Stimulated activated CD8-positive, alpha-beta memory T cell treated with anti-CD3 and anti-CD28 coated beads, Interleukin-4, amount 100 ng/mL, for 48 hours (primary cell): ENCODE measurements at regions not wholly inside any gene's neighbourhood (a gene's known extent, or its start where the extent isn't known, plus 50 kb on each side); places are given as distances from the start of the nearest gene placed in this dataset.

Source experiments
- DNase-seq: peaks from one replicate; pipeline ENCODE4 v3.0.0-alpha.2; 2020

DNA sequence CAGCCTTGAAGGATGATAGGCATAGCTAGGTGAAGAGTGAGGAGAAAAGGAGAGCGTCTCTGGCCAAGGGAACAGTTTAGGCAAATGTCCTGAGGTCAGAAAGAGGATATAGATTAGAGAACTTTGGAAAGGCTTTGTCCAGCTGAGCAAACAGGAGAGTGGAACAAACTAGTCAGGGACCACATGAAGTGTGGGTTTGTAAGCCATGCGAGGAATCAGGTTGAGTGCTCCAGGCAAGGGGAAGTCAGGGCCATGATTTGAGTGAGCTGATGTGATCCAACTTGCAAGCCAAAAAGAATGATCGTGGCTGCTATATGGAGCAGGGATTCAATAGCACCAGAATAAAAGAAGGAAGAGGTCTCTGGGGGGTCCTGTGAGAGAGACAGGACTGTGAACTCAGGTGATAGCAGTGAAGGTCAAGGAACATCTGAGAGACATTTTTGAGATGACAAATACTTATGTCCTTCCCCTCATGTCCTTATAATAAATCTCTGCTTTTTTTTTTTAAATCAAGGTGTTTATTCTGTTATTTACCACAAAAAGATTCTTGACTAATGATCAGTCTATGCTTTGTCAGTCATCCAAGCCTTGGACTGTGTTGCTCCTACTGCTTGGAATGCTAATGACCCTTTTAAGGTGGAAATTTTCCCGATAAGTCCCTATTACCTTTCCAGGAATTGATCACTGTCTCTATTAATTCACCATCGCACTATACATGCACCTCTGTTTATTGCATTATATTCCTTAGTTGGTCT, 472.6 kb downstream of the TXNL1 start:
- no peak for DNase-seq

DNA sequence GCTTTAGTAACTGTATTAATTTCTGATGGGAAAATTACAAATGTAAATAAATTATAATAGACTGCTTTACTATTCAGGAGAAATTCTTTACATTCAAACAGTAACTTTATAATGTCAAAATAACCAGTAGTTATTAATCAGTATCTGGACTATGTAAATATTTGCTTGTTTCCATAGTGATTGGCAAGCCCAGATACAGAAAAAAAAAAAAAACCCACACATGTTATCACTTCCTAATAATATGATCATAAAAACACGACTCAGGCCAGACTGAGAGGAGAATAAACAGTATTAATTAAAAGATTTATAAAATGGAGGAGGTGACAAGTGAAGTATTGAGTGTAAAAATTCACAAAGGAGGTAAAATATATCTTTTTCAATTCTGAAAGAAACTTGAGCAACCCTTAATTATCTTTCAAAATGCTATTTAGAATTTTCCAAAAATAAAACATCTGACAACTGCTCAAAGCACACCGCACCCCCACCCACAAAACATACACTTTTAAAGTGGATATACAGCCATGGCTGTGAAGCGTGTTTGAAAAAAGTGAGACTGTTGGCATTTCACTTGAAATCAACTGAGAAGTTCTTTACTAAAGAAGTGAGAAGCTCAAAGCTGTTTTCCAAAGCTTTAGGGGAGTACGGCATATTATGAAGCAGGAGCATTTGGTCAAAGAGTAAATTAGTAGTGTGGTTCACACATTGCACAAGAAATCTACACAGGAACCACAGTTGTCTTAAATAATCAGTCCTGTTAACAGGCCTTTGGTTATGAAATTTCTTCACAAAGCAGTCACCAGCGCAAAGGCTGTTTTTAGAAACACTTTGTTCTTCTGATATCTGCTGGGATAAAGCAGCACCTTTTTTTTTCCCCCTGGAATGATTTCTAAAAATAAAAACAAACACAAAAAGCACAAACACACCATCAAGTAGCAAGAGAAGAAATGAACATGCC, 475.8 kb downstream of the TXNL1 start:
- no peak for DNase-seq

DNA sequence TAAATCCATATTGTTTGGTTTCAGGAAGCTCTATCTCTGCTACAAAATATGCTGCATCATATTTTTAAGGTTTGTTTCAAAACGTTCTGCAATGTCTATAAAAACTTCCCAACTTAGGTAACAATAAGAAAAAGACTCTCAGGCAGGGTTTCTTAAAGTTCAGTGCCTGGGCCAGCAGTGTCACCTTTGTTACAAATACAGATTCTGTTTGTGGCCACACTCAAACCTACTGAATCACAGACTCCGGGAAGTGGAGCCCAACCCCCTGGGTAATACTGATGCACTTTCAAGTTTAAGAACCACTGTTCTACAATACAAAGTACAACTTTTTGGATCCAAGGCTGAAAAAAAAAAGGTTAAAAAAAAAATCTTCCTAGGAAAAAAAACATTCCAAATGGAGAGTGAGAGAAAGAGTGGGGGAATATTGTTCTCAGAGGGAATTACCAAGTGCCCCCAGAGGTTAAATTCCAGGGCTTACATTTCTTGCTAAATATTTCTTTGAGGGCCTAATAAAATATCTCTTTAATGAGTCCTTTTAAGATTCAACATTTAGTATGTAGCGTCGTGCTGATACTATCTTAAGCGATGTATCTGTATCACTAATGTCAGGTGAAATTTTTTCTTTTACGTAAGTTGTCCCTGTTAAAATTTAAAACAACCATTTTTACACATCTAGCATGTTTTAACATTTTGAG, 476.7 kb downstream of the TXNL1 start:
- DNase-seq = no peak

DNA sequence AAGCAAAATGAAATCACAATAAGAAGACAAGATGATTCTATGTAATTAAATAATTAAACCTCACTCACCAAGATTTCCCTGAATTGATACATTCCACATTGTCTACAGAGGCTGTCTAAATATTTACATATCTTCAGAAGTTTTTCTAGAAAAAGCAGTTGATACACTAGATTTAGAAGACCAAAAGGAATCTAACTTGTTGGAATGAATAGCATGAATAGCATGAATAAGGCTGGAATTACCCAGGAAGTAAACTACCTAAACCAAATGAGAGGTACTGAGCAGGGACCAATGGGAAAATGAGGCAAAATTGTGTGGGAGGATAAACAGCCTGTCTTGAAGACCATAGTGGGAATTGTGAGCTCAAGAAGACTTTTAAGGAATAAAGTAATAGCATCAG, 479.7 kb downstream of the TXNL1 start:
- no peak for DNase-seq

DNA sequence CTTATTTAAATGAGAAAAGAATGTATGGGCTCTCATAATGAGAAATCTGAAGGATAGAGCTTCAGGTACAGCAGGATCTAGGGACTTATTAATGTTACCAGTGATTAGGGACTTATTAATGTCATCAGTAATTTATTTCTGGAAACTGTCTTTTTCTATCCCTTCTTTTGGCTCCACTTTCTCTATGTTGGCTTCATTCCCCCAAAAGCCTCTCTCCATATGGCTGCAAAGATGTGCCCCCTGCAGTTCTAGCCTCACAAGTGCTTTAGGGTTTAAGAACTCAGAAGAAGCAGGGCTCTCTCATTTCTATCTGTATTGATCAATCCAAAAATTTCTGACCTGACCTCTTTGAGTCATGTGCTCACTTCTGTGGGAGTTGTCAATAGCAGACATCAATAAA, 480.9 kb downstream of the TXNL1 start:
- DNase-seq = no peak

DNA sequence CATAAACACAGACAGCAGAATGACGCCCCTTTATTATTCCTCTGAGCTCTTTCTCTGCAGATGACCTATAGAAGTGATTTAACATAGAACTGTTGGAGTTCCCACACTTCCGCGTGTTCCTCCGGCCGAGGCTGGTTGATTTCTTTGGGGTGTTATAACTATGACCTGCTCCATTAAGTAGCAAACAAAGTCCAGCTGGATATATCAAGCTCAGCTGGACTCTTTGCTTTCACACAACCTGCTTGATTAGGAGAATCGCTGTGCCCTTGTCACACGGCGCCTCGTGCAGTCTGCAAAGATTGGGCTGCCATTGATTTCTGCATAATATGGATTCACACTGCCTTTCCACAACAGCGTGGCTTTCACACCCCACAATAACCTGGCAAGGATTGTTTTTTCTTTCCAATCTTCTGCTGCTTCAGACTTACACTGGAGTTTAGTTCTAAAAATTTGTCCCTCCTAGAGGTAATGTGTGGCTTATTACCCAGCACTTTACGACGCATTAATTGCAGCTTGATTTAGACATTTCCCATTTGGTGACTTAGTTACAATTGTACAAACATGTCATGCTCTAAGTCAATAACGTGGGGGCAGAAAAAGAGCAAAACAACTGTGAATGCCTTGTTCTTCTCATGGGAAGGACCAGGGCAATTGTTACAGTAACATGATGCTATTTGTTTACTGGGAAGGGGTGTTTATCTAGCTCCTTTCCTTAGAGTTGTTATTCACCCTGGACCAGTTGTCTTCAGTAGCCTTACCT, 485.7 kb downstream of the TXNL1 start:
- DNase-seq = no peak

DNA sequence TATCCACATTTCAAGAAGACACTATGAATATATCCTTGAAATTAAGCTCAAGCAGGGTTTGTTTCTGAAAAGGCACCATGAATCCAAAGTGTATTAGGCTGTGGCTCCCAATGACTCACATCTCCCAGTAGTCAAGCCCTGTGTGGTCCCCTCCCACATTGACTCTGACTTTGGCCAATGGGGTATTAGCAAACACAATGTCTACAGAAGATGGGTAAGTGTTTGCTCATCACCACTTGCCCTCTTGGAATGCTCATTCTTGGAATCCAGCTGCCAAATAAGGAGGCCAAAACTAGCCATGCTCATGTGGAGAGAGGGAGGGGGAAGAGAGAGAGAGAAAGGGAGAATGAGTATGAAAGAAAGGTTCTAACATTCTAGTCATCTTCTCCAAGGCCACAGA, 490.0 kb downstream of the TXNL1 start:
- DNase-seq = no peak

DNA sequence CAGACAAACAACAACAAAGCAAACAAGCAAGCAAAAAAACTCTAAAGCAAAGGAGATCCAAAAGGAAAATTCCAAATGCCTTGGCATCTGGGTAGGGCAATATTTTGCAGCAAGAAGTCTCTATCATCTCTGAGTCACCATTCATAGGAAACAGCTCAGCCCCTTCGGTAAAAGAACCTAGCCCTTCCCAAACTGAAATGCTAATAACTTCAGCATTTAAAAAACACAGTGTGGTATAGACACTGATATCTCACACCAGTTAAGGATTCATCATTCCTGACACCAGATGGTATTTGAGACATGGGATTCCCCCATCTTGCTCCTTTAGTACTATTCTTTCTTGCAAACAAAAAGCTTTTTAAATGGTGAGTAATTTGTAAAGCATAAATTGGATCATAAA, 491.8 kb downstream of the TXNL1 start:
- DNase-seq = no peak

DNA sequence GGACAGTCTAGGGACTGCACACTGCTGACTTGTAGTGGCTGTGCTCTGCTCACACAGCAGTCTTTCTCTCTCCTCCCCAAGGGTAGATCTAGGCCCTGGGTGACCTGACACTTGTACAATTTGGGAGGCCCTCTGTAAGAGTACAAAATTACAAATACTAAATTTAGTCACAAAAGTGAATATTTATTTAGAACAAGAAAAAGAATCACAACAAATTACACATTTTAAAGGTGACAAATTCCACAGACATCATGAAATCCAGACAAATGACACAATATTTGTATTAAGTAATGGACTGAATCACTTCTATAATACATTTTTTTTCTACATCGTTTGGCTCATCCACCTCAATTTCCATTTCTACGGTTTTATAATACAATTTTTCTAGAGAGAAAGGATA, 496.4 kb downstream of the TXNL1 start:
- no peak for DNase-seq

DNA sequence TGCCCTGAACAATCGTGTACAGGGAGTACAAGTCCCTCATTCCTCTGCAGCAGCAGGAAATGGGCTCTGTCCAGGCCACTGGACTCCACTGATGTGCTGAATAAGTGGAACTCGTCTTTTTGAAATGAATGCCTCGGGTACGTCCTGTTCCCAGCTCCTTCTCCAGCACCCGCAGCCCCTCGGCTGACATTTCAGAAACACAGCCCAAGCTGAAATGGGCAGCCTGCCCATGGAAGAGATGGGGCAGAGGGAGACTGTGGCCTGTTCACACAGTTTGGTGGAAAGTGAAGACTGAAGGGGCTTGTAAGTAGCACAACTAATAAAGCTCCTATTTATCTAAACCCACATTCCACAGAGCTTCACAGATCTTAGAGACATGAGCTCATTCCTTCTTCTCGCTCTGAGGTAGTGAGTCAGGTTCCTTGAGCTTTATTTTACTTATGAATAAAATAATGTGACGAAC, 498.6 kb downstream of the TXNL1 start:
- DNase-seq = no peak

DNA sequence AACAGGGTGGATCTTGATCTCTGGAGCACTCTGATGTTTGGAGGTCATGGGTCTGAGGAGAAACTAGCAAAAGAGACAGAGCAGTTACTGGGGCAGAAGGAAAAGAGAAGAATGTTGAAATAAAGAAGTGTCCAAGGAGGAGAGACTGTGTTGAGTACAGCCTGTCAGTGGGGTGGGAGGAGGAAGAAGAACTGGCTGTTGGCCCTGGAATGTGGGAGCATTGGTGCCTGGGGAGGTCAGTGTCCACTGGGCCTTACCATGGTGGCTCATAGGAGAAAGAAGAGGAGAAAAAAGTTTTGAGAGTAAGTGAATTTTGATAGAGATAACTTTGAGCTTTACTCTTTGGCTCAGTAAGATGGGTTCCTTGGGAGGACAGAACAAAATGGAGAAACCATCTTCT, 499.0 kb downstream of the TXNL1 start:
- DNase-seq = no peak

DNA sequence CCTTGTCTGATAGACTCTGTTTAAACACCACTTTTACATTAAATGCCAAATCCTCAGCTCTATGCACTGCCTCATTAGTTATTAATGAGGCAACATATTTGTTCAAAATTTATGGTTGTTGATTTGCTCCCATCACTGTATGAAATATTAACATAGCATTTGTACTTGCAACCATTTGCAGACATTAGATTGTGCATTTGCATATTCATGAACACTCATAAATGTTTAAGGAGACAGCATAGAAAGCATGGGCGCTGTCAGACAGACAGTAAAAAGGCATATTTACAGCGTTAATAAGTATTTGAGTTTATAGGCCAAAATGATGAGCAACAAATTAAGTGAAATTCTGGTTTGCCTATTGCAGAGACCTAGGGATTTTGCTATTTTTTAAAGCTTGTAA, 502.3 kb downstream of the TXNL1 start:
- DNase-seq = no peak

DNA sequence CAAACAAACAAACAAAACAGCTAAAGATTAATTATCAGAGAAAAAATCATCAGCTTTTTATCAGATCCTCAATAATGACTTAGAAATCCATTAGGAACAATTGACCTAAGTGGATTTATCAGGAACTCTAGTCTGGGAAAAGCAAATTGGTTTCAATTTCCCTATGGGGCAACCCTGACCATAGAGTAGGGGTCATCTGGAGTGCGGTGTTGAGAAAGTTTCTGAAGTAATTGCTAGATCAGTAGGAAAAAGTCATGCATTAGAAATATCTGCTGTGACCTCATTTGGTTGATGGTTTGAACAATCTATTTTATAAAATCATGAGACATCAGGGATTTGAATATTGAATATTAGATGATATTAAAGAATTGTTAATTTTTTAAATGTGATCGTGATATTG, 507.9 kb downstream of the TXNL1 start:
- no peak for DNase-seq

DNA sequence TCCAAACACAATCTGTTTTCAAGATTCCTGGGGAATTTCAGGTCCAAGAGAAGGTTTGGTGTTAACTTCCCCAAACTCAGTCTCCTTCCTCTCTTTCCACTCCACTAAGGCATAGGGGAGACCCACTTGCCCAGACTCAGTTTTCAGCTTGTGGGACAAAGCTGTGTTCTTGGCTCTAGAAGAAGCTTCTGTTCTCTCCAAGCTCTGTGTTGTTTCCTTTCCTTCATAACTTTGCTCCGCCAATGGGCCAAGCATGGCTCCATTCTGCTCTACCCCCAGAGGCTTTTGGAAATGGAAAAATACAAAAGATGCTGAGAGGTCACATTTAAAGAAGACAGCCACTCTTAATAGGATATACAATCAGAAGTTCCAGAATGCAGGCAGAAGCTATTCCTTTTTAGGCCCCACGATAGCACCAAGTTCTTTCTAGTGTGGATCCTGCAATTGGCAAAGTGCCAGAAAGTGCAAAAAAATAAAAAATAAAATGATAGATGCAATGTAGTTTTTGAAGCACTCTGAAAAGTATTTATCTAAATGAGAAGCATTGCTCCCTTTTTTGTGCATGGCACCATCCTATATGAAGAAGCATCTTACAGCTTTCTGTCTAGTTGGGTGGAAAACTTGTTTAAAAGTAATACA, 510.1 kb downstream of the TXNL1 start:
- DNase-seq = no peak

DNA sequence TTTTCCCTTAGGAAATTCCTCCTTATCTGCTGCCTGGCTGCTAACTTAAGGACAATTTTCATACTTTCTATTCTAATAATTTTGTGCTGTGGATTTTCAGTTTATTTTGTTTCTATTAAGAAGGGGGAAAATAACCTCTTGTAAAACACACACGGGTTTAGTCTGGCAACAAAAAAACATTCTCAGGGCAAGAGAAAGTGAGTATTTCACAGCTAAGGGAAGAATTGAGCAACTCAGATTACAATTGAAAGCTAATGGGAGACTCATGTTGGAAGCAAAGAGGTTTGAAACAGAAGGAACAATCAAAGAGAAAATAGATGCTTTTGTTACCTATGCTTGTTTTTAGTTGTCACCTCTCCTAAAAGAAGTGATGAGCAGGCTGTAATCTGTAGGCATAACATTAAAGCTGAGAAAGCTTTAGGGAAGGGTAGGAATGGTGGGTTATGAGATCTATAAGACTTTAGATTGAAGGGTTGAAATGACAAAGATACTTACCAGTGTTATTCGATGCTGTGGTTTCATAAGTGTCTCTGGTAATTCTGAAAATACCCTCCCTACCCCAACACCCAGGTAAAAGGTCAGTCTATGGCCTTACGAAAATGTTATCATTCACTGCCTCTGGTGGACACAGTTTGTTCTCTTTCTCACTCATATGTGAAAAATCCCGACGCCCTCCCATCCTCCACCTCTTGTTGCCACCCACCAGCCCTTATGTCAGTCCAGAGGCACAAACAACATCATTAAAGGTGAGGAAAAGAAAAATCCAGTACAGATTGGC, 510.9 kb downstream of the TXNL1 start:
- DNase-seq = no peak

DNA sequence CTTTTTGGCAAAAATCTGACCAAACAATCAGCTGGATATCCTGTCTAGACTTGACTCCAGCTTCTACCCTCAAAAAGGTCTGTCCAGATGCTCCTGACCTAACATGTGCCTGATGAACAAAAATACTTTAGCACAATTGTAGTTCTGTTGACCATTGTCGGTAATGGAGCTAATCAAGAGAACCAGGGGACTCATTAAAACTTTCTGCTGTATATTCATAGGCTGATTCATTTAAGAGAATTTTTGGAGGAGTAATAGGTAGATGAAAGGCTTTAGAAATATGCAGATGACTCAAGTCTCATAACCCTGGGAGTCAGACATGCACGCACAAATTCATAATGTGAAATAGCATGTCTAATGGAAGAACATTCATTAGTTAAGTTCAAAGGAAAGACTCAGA, 514.2 kb downstream of the TXNL1 start:
- no peak for DNase-seq

DNA sequence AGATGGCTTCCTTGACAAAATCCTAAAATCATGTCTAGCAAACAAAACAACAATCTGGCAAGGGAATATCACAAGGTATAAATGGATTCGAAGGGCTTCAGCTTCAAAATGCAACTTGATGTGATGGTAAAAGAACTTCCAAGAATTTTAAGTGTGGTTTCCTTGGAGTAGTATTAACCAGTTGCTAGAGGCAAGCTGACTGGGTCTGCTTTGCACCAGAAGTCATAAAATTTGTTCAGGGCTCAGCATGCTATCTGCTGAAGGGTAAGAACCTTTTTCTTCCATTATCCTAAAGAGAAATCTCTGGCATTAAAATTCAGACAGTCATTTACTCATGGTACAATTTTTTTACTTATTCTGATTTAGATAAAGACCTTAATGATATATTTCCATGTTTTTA, 516.7 kb downstream of the TXNL1 start:
- DNase-seq = no peak

DNA sequence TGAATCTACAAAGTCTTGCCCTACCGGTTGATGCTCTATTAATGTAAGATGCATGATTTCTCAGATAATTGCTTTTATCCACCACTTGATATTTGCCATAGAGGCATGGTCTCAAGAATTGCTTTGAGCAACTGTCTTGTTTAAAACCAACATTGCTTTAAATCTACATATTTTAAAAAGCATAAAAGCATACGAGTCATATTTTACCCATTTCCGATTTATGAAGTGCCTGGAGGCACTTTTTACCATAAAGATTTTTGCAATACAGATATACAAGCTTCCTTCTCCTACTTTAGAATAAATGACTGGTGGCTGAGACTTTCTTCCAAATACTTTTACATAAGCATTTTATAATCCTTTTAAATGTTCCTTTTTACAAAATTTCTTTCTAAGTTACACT, 517.6 kb downstream of the TXNL1 start:
- DNase-seq = no peak

DNA sequence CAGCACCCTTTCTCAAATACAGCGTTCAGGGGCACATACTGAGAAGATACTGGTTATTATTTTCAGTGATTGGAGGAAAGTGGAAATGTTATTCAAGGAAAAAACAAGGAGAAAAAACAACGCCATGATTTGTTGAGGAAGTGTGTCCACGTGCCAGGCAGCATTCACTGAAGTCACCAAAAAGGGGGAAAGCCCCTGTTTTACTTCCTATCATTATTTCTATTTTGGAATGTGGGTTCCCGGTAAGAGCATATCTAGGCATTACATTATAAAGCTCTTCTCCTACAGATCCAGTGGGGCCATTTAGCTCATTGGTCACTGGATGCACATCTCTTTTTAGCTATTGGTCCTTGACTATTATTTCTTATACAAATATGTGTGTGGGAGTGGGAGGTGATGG, 518.7 kb downstream of the TXNL1 start:
- no peak for DNase-seq

DNA sequence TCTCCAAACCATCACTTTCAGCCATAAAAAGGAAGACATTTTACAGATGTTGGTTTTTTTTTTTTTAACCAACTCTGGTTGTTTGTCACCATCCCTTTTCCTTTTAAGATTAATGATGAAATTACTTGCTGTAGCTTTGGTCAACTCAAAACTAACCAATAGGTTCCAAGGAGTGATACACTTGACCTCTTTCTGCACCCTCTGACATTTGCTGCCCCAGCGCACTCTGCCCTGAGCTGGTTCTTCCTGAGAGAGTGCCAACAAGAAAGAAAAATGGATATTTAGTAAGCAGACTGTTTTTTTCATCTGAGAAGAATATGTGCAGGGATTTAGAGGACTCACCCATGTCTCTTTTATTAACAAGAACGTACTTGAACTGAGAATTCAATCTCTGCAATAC, 520.0 kb downstream of the TXNL1 start:
- no peak for DNase-seq
